ENCODE measurements at regions not wholly inside any gene's neighbourhood (a gene's known extent, or its start where the extent isn't known, plus 50 kb on each side); places are given as distances from the start of the nearest gene placed in this dataset.

DNA sequence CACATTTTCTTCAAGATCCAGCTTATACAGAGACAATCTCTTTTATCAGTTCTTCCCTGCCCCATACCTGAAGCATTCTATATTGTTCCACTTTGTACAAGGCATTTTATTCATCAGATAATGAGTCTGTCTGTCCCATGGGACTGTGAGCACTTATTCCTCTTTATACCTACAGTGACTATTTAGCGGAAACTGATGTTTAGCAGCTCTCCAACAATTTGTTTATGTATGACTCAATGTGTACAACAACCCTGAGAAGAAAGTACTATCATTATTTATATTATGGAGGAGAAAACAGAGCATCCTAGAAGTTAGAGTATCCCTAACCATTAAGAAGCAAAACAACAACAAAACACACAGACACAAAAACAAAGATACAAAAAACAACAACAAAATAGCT is 306.5 kb downstream of the PRDM5 start:
- Histone ChIP-seq H3K27me3 (ENCODE audit: control insufficient read depth, insufficient read depth, low read length) (no peaks in the 10 kb centered on the region), H3K36me3 (ENCODE audit: control insufficient read depth, insufficient read depth, low read length) (no peaks in the 10 kb centered on the region), H3K4me3 (ENCODE audit: low read depth, low read length) (no peak overlapping the region)
- no peak for TF ChIP-seq CTCF (IDR thresholded peaks at IDR 0.05; ENCODE audit: insufficient read depth, low read length, poor library complexity, severe bottlenecking)
- DNase-seq (ENCODE audit: low read depth), result no peak

DNA sequence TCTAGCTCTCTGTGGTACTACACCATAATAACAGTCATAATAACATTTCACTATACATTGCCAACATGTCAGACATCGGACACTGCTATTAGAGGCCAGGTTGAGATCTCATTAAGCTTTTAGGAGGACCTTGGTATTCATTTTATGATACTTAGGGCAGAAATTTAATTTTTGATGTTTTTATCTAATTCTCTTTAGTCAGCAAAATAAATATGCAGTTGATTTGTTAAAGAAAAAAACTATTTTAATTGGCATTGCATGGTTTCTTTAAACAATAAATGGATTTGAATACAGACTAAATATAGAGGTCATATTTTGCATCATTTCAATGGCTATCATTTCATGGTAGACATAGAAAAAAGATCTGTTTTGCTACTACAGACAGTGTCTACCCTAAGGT is 308.7 kb downstream of the PRDM5 start:
- H3K27me3 ChIP-seq (ENCODE audit: control insufficient read depth, insufficient read depth, low read length), result no peaks in the 10 kb centered on the region
- no peaks in the 10 kb centered on the region for H3K36me3 ChIP-seq (ENCODE audit: control insufficient read depth, insufficient read depth, low read length)
- H3K4me3 ChIP-seq (ENCODE audit: low read depth, low read length), result no peak overlapping the region
- no peak for TF ChIP-seq CTCF (IDR thresholded peaks at IDR 0.05; ENCODE audit: insufficient read depth, low read length, poor library complexity, severe bottlenecking)
- DNase-seq (ENCODE audit: low read depth), result no peak

DNA sequence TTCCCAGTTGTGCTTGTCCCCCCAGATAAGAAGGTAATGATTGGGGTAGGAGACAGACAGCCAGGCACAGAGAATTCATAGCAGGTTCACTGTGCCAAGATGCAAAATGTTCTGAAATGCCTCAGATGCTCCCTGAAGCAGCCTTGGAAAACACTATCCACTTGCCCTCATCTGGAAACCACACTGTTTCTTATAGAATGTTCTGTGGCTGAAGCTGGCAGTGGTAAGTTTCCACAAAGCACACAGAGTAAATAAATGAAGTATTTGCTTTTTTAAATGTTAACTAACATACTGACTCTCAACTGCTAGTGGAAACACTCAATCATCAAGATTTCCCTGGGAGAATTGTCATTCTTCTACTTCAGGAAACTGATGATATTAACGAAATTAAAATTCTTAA is 311.4 kb downstream of the PRDM5 start:
- TF ChIP-seq CTCF (IDR thresholded peaks at IDR 0.05; ENCODE audit: insufficient read depth, low read length, poor library complexity, severe bottlenecking), result no peak
- no peaks in the 10 kb centered on the region for H3K27me3 ChIP-seq (ENCODE audit: control insufficient read depth, insufficient read depth, low read length)
- H3K36me3 ChIP-seq (ENCODE audit: control insufficient read depth, insufficient read depth, low read length), result no peaks in the 10 kb centered on the region
- DNase-seq (ENCODE audit: low read depth), result no peak
- no peak overlapping the region for H3K4me3 ChIP-seq (ENCODE audit: low read depth, low read length)

GRCh38 chr4:120591038-120591437 is 331.5 kb downstream of the PRDM5 start:
- H3K36me3 ChIP-seq (ENCODE audit: control insufficient read depth, insufficient read depth, low read length), result no peaks in the 10 kb centered on the region
- H3K4me3 ChIP-seq (ENCODE audit: low read depth, low read length), result no peak overlapping the region
- no peaks in the 10 kb centered on the region for H3K27me3 ChIP-seq (ENCODE audit: control insufficient read depth, insufficient read depth, low read length)
- no peak for DNase-seq (ENCODE audit: low read depth)
- no peak for TF ChIP-seq CTCF (IDR thresholded peaks at IDR 0.05; ENCODE audit: insufficient read depth, low read length, poor library complexity, severe bottlenecking)

DNA sequence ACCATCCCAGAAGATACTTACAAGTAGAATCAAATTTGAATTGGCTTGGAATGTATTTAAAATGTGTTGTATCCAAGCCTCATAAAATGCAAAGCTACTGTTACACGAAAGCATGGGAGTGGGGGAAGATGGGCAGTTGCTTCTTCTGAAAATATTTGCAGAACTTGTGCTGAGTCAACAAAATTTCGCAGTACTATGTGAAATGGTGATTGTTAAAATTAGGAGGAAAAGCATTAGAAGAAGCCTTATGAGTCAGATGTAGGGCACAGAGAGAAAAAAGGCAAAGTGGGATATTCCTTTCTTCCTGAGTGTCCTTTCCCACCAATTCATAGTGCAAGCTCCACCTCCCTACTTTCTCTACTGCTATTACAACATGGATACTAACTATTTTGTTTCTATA is 332.7 kb downstream of the PRDM5 start:
- Histone ChIP-seq H3K36me3 (ENCODE audit: control insufficient read depth, insufficient read depth, low read length) (no peaks in the 10 kb centered on the region), H3K4me3 (ENCODE audit: low read depth, low read length) (no peak overlapping the region), H3K27me3 (ENCODE audit: control insufficient read depth, insufficient read depth, low read length) (no peaks in the 10 kb centered on the region)
- no peak for DNase-seq (ENCODE audit: low read depth)
- no peak for TF ChIP-seq CTCF (IDR thresholded peaks at IDR 0.05; ENCODE audit: insufficient read depth, low read length, poor library complexity, severe bottlenecking)

GRCh38 chr4:120568731-120569130 is 353.8 kb downstream of the PRDM5 start:
- no peak for TF ChIP-seq CTCF (IDR thresholded peaks at IDR 0.05; ENCODE audit: insufficient read depth, low read length, poor library complexity, severe bottlenecking)
- Histone ChIP-seq H3K4me3 (ENCODE audit: low read depth, low read length) (no peak overlapping the region), H3K27me3 (ENCODE audit: control insufficient read depth, insufficient read depth, low read length) (no peaks in the 10 kb centered on the region), H3K36me3 (ENCODE audit: control insufficient read depth, insufficient read depth, low read length) (no peaks in the 10 kb centered on the region)
- DNase-seq (ENCODE audit: low read depth), result no peak

Measured in kidney epithelial cell (primary cell).